HL-60 (cell line): ENCODE measurements at regions not wholly inside any gene's neighbourhood (a gene's known extent, or its start where the extent isn't known, plus 50 kb on each side); places are given as distances from the start of the nearest gene placed in this dataset.

ENCODE experiments used
- DNase-seq, 2 experiments: peaks; one replicate each; pipeline ENCODE4 v3.0.0-alpha.2; 2010 to 2020; ENCODE audit warnings: low read depth in 1 of 2, low spot score in 1 of 2
- H3K27ac ChIP-seq: fragments of 250-450 bp; sonication (Bioruptor Pico); replicated peaks from 2 replicates; pipeline ENCODE4 v1.5.1; 2020; ENCODE audit warnings: mild to moderate bottlenecking, moderate library complexity
- H3K27me3 ChIP-seq: fragments of 250-450 bp; sonication (Bioruptor Pico); 2 replicates; pipeline ENCODE4 v1.5.1; 2021; ENCODE audit warnings: mild to moderate bottlenecking, moderate library complexity; ENCODE audit not compliant: insufficient read depth, poor library complexity, severe bottlenecking
- H3K4me3 ChIP-seq: replicated peaks from 2 replicates; pipeline ENCODE4 v1.5.1; 2011; ENCODE audit warnings: mild to moderate bottlenecking, control low read depth, low read length; ENCODE audit not compliant: insufficient read depth
- CTCF ChIP-seq: IDR thresholded peaks from one replicate; pipeline ENCODE4 v1.5.1; 2011; ENCODE audit warnings: low read length, control low read depth, inconsistent platforms; ENCODE audit not compliant: insufficient read depth
- GABPA ChIP-seq: IDR thresholded peaks from 2 replicates; pipeline ENCODE4 v1.6.1; 2012; ENCODE audit warnings: low read depth
- POLR2AphosphoS5 ChIP-seq: IDR thresholded peaks from 2 replicates; pipeline ENCODE4 v1.6.1; 2012; ENCODE audit warnings: low read depth
- REST ChIP-seq: IDR thresholded peaks from 2 replicates; pipeline ENCODE4 v1.6.1; 2012; ENCODE audit warnings: low read depth; ENCODE audit not compliant: insufficient replicate concordance
- SPI1 ChIP-seq: IDR thresholded peaks from 2 replicates; pipeline ENCODE4 v1.6.1; 2012; ENCODE audit warnings: low read depth, mild to moderate bottlenecking, borderline replicate concordance

- no peak for DNase-seq
- Histone ChIP-seq H3K27me3 (no peaks in the 10 kb centered on the region), H3K4me3 (no peak overlapping the region), H3K27ac (no peak overlapping the region)
- no peak for TF ChIP-seq GABPA
- TF ChIP-seq SPI1 = no peak
- no peak for TF ChIP-seq POLR2AphosphoS5
- TF ChIP-seq CTCF = no peak
- no peak for TF ChIP-seq REST
Observed at GRCh38 chr2:57509189-57509588, 537.4 kb upstream of the VRK2 start.

GRCh38 chr2:57510704-57511103 lies 535.9 kb upstream of the VRK2 start:
- DNase-seq = no peak
- no peak overlapping the region for H3K27ac ChIP-seq
- H3K4me3 ChIP-seq = no peak overlapping the region
- TF ChIP-seq SPI1 (no peak), GABPA (no peak), POLR2AphosphoS5 (no peak), REST (no peak), CTCF (no peak)
- no peaks in the 10 kb centered on the region for H3K27me3 ChIP-seq

GRCh38 chr2:57515366-57515765 lies 531.2 kb upstream of the VRK2 start:
- no peak for DNase-seq
- H3K27me3 ChIP-seq = no peaks in the 10 kb centered on the region

More at GRCh38 chr2:57515366-57515765, 531.2 kb upstream of the VRK2 start:
- Histone ChIP-seq H3K4me3 (no peak overlapping the region), H3K27ac (no peak overlapping the region)
- TF ChIP-seq REST (no peak), SPI1 (no peak), GABPA (no peak), POLR2AphosphoS5 (no peak), CTCF (no peak)
